Prostate gland (tissue), 2 donors: ENCODE measurements at regions not wholly inside any gene's neighbourhood (a gene's known extent, or its start where the extent isn't known, plus 50 kb on each side); places are given as distances from the start of the nearest gene placed in this dataset.

ENCODE experiments used
- POLR2A ChIP-seq: fragments of 450-650 bp; IDR thresholded peaks from one replicate; pipeline ENCODE4 v1.6.1; 2016; ENCODE audit warnings: antibody characterized with exemption, mild to moderate bottlenecking
- TF ChIP-seq, protein P1 (sequence below), 4 experiments: fragments of 200-600 bp in 2 of 4; fragments of 450-650 bp in 2 of 4; sonication (generic) in 2 of 4; IDR thresholded peaks; 1 replicate in 3 of 4; 2 replicates in 1 of 4; pipeline ENCODE4 v1.5.1; 2016 to 2019; ENCODE audit warnings: antibody characterized with exemption in 4 of 4, mild to moderate bottlenecking in 2 of 4, moderate library complexity in 2 of 4

DNA sequence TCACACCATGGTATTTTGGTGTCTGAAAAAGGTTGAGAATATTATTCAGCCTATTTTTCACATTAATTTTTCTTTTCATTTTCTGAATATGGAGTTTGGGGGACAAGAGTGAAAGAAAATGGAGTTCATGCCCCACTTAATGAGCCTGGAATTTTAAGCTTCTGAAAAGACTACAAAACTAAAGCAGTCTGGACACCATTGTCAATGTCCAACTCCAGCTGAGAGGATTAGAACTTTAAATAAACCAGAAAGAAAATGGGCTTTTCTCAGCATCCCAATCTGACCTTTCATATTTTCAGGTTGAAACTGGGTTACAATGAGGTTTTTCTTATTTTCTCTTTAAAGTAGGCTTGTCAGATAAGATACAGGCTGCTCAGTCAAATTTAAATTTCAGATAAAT lies 207.7 kb downstream of the SLC6A15 start:
- TF ChIP-seq, protein P1, sequence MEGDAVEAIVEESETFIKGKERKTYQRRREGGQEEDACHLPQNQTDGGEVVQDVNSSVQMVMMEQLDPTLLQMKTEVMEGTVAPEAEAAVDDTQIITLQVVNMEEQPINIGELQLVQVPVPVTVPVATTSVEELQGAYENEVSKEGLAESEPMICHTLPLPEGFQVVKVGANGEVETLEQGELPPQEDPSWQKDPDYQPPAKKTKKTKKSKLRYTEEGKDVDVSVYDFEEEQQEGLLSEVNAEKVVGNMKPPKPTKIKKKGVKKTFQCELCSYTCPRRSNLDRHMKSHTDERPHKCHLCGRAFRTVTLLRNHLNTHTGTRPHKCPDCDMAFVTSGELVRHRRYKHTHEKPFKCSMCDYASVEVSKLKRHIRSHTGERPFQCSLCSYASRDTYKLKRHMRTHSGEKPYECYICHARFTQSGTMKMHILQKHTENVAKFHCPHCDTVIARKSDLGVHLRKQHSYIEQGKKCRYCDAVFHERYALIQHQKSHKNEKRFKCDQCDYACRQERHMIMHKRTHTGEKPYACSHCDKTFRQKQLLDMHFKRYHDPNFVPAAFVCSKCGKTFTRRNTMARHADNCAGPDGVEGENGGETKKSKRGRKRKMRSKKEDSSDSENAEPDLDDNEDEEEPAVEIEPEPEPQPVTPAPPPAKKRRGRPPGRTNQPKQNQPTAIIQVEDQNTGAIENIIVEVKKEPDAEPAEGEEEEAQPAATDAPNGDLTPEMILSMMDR (IDR thresholded peaks at IDR 0.05), result no peak
- TF ChIP-seq POLR2A, result no peak
